BE2C (cell line): ENCODE measurements at regions not wholly inside any gene's neighbourhood (a gene's known extent, or its start where the extent isn't known, plus 50 kb on each side); places are given as distances from the start of the nearest gene placed in this dataset.

Experiments
- DNase-seq: peaks from one replicate; pipeline ENCODE4 v3.0.0-alpha.2; 2020
- H3K27me3 ChIP-seq: fragments of 250-450 bp; sonication (Bioruptor Pico); 2 replicates; pipeline ENCODE4 v1.5.1; 2020; ENCODE audit warnings: mild to moderate bottlenecking
- H3K36me3 ChIP-seq: fragments of 250-450 bp; sonication (Bioruptor Pico); 2 replicates; pipeline ENCODE4 v1.5.1; 2020; ENCODE audit warnings: mild to moderate bottlenecking
- H3K4me1 ChIP-seq: fragments of 250-450 bp; sonication (Bioruptor Pico); 2 replicates; pipeline ENCODE4 v1.5.1; 2020
- H3K4me3 ChIP-seq: 2 replicates; pipeline ENCODE4 v1.5.1; 2011; ENCODE audit warnings: low read depth, low read length
- H3K9me3 ChIP-seq: fragments of 250-450 bp; sonication (Bioruptor Pico); 2 replicates; pipeline ENCODE4 v1.5.1; 2020
- TF ChIP-seq, protein P1 (sequence below): IDR thresholded peaks from 2 replicates; pipeline ENCODE4 v1.5.1; 2012; ENCODE audit warnings: mild to moderate bottlenecking, low read depth, low read length

GRCh38 chr18:35817604-35818352, 154.7 kb upstream of the RMP24 start:
- H3K4me3 ChIP-seq, result no peak overlapping the region
- TF ChIP-seq, protein P1, sequence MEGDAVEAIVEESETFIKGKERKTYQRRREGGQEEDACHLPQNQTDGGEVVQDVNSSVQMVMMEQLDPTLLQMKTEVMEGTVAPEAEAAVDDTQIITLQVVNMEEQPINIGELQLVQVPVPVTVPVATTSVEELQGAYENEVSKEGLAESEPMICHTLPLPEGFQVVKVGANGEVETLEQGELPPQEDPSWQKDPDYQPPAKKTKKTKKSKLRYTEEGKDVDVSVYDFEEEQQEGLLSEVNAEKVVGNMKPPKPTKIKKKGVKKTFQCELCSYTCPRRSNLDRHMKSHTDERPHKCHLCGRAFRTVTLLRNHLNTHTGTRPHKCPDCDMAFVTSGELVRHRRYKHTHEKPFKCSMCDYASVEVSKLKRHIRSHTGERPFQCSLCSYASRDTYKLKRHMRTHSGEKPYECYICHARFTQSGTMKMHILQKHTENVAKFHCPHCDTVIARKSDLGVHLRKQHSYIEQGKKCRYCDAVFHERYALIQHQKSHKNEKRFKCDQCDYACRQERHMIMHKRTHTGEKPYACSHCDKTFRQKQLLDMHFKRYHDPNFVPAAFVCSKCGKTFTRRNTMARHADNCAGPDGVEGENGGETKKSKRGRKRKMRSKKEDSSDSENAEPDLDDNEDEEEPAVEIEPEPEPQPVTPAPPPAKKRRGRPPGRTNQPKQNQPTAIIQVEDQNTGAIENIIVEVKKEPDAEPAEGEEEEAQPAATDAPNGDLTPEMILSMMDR, result no peak
- H3K27me3 ChIP-seq, result no peaks in the 10 kb centered on the region
- no peaks in the 10 kb centered on the region for H3K9me3 ChIP-seq
- DNase-seq, result no peak
- H3K36me3 ChIP-seq, result no peaks in the 10 kb centered on the region
- no peaks in the 10 kb centered on the region for H3K4me1 ChIP-seq

- TF ChIP-seq, protein P1, result no peak
- no peak overlapping the region for H3K4me3 ChIP-seq
- DNase-seq, result no peak
- no peaks in the 10 kb centered on the region for H3K9me3 ChIP-seq
- H3K36me3 ChIP-seq, result no peaks in the 10 kb centered on the region
- no peaks in the 10 kb centered on the region for H3K4me1 ChIP-seq
- no peaks in the 10 kb centered on the region for H3K27me3 ChIP-seq
Observed at GRCh38 chr18:35818353-35818667, 154.2 kb upstream of the RMP24 start.

GRCh38 chr18:35822413-35822812, 150.1 kb upstream of the RMP24 start:
- no peaks in the 10 kb centered on the region for H3K36me3 ChIP-seq
- no peak overlapping the region for H3K4me3 ChIP-seq
- DNase-seq, result no peak
- H3K4me1 ChIP-seq, result no peaks in the 10 kb centered on the region
- no peaks in the 10 kb centered on the region for H3K27me3 ChIP-seq
- TF ChIP-seq, protein P1, result no peak
- no peaks in the 10 kb centered on the region for H3K9me3 ChIP-seq

- Histone ChIP-seq H3K4me1 (no peaks in the 10 kb centered on the region), H3K9me3 (no peaks in the 10 kb centered on the region), H3K4me3 (no peak overlapping the region), H3K36me3 (no peaks in the 10 kb centered on the region), H3K27me3 (no peaks in the 10 kb centered on the region)
- no peak for DNase-seq
- TF ChIP-seq, protein P1, result no peak
Observed at GRCh38 chr18:35826477-35826876, 146.0 kb upstream of the RMP24 start.

- Histone ChIP-seq H3K4me1 (no peaks in the 10 kb centered on the region), H3K36me3 (no peaks in the 10 kb centered on the region), H3K9me3 (no peaks in the 10 kb centered on the region), H3K27me3 (no peaks in the 10 kb centered on the region), H3K4me3 (no peak overlapping the region)
- no peak for DNase-seq
- TF ChIP-seq, protein P1, result no peak
Observed at GRCh38 chr18:35827275-35827902, 145.1 kb upstream of the RMP24 start.

GRCh38 chr18:35827903-35828275, 144.6 kb upstream of the RMP24 start:
- Histone ChIP-seq H3K27me3 (no peaks in the 10 kb centered on the region), H3K36me3 (no peaks in the 10 kb centered on the region), H3K4me1 (no peaks in the 10 kb centered on the region), H3K9me3 (no peaks in the 10 kb centered on the region), H3K4me3 (no peak overlapping the region)
- TF ChIP-seq, protein P1, result no peak
- no peak for DNase-seq
